Stimulated activated effector memory CD8-positive, alpha-beta T cell treated with anti-CD3 and anti-CD28 coated beads, Interleukin-12 subunit alpha, Interleukin-12 subunit beta, amount 100 ng/mL, for 72 hours (primary cell): ENCODE measurements at regions not wholly inside any gene's neighbourhood (a gene's known extent, or its start where the extent isn't known, plus 50 kb on each side); places are given as distances from the start of the nearest gene placed in this dataset.
"Not testable (repeated sequence)": the region's sequence is repeated elsewhere in the genome, so short reads cannot be mapped to it uniquely, and the experiment has no call there.

ENCODE experiments used
- ATAC-seq: fragments of 150-1000 bp; cut with Tn5 transposase; 2 replicates; pipeline ENCODE4 v1.10.0; 2021
- DNase-seq, 2 donors: peaks; one replicate each; pipeline ENCODE4 v3.0.0; 2021 to 2022; ENCODE audit warnings: low spot score in 2 of 2
- H3K27ac Mint-ChIP-seq: one replicate; pipeline ENCODE4 v1.8.0; 2022; ENCODE audit warnings: mild to moderate bottlenecking, mixed read lengths
- H3K36me3 Mint-ChIP-seq: one replicate; pipeline ENCODE4 v1.8.0; 2022; ENCODE audit warnings: mild to moderate bottlenecking, mixed read lengths
- H3K4me1 Mint-ChIP-seq: one replicate; pipeline ENCODE4 v1.8.0; 2022; ENCODE audit warnings: mixed read lengths
- H3K4me3 Mint-ChIP-seq: one replicate; pipeline ENCODE4 v1.8.0; 2022; ENCODE audit warnings: mild to moderate bottlenecking, mixed read lengths
- H3K9me3 Mint-ChIP-seq: one replicate; pipeline ENCODE4 v1.8.0; 2022; ENCODE audit warnings: mixed read lengths

GRCh38 chr5:126056851-126057622 lies 366.2 kb upstream of the GRAMD2B start:
- DNase-seq (no peak), ATAC-seq (no peak)
- Mint-ChIP-seq H3K9me3 (no peaks in the 10 kb centered on the region), H3K27ac (no peak overlapping the region), H3K4me3 (no peak overlapping the region), H3K4me1 (no peaks in the 10 kb centered on the region), H3K36me3 (no peaks in the 10 kb centered on the region)

DNA sequence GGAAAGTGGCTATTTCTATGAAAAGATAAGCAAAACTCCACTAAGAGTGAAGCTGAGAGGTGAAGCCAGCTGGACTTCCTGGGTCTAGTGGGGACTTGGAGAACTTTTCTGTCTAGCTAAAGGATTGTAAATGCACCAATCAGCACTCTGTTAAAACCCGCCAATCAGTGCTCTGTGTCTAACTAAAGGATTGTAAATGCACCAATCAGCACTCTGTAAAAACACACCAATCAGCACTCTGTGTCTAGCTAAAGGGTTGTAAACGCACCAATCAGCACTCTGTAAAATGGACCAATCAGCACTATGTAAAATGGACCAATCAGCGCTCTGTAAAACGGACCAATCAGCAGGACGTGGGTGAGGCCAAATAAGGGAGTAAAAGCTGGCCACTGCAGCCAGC lies 364.8 kb upstream of the GRAMD2B start:
- H3K9me3 Mint-ChIP-seq, H3K27ac Mint-ChIP-seq, H3K4me3 Mint-ChIP-seq, ATAC-seq, H3K36me3 Mint-ChIP-seq, DNase-seq, H3K4me1 Mint-ChIP-seq: not testable (repeated sequence)

DNA sequence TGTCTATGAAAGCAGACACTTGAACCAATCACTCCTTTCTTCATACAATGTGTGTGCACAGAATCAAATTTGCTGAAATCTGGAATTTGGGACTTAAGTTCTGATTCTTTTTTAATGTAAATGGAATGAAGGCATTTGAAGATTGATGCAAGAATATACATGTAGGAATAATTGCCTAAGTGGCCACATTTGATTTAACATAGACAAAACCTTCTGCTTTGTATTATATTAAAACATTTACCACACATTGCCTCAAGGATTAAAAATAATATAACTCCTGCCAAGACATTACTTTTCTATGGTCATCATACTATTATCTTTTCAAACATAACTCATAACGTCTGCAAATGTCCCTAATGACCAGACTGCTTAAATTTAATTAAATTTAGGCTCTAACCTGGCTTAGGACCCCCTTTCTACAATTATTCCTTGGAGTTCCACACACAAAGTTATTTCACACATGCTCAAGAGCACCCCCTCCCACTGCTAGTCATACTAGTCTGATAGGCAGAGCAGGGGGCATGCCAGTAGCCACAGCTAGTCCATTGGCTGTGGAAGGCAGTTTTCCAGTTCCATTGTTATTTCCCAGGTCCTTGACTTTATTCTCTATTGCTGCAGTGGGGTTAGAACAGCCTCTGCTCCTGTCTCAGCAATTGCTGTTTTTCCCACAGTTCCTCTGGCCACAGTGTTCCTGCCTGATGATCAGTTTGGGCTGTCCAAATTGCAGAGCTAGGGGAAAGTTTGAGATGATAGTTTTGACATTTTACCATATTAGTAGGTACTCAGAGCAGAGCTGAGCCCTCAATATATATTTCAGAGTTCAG lies 360.6 kb upstream of the GRAMD2B start:
- peaks cover 6% of the 10 kb centered on the region for H3K9me3 Mint-ChIP-seq
- no peak overlapping the region for H3K4me3 Mint-ChIP-seq
- no peaks in the 10 kb centered on the region for H3K4me1 Mint-ChIP-seq
- no peak for DNase-seq
- ATAC-seq = no peak
- no peaks in the 10 kb centered on the region for H3K36me3 Mint-ChIP-seq
- H3K27ac Mint-ChIP-seq = no peak overlapping the region

GRCh38 chr5:126065061-126065460 lies 358.1 kb upstream of the GRAMD2B start:
- ATAC-seq = no peak
- Mint-ChIP-seq H3K4me3 (no peak overlapping the region), H3K9me3 (peaks cover 9% of the 10 kb centered on the region), H3K36me3 (no peaks in the 10 kb centered on the region), H3K27ac (no peak overlapping the region), H3K4me1 (no peaks in the 10 kb centered on the region)
- DNase-seq = no peak

- Mint-ChIP-seq H3K4me1 (no peaks in the 10 kb centered on the region), H3K27ac (no peak overlapping the region), H3K4me3 (no peak overlapping the region), H3K9me3 (peaks cover 12% of the 10 kb centered on the region), H3K36me3 (no peaks in the 10 kb centered on the region)
- DNase-seq (no peak), ATAC-seq (no peak)
Observed at GRCh38 chr5:126066836-126067235, 356.4 kb upstream of the GRAMD2B start.

- Mint-ChIP-seq H3K4me3 (no peak overlapping the region), H3K36me3 (no peaks in the 10 kb centered on the region), H3K4me1 (no peaks in the 10 kb centered on the region), H3K9me3 (peaks cover 13% of the 10 kb centered on the region), H3K27ac (no peak overlapping the region)
- DNase-seq = no peak
- ATAC-seq = no peak
Observed at GRCh38 chr5:126067404-126067803, 355.8 kb upstream of the GRAMD2B start.

DNA sequence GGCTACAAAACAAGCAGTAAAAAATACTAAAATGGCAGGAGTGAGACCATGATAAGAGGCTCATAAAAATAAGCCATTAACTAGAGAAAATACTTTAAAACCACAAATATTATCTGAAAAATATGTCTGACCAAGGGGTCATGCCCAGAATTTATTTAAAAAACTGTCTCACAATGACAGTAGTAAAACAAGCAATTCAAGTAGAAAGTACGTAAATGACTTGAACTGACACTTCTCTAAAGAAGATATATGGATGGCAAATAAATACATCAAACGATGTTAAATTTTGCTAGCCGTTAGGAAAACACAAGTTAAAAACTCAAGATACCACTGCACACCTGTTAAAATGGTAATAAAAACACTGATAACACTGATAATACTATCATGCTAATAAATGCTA lies 353.9 kb upstream of the GRAMD2B start:
- Mint-ChIP-seq H3K27ac (no peak overlapping the region), H3K4me1 (no peaks in the 10 kb centered on the region), H3K9me3 (peaks cover 14% of the 10 kb centered on the region), H3K4me3 (no peak overlapping the region), H3K36me3 (no peaks in the 10 kb centered on the region)
- no peak for DNase-seq
- ATAC-seq = no peak

- DNase-seq (no peak), ATAC-seq (no peak)
- Mint-ChIP-seq H3K27ac (no peak overlapping the region), H3K36me3 (no peaks in the 10 kb centered on the region), H3K9me3 (peaks cover 18% of the 10 kb centered on the region), H3K4me1 (no peaks in the 10 kb centered on the region), H3K4me3 (no peak overlapping the region)
Observed at GRCh38 chr5:126070481-126070880, 352.7 kb upstream of the GRAMD2B start.

GRCh38 chr5:126074538-126074937 lies 348.7 kb upstream of the GRAMD2B start:
- Mint-ChIP-seq H3K36me3 (no peaks in the 10 kb centered on the region), H3K27ac (no peak overlapping the region), H3K4me3 (no peak overlapping the region), H3K9me3 (peaks cover 18% of the 10 kb centered on the region), H3K4me1 (no peaks in the 10 kb centered on the region)
- DNase-seq (no peak), ATAC-seq (no peak)

- no peaks in the 10 kb centered on the region for H3K4me1 Mint-ChIP-seq
- H3K4me3 Mint-ChIP-seq = no peak overlapping the region
- ATAC-seq = no peak
- H3K27ac Mint-ChIP-seq = no peak overlapping the region
- no peaks in the 10 kb centered on the region for H3K36me3 Mint-ChIP-seq
- DNase-seq = no peak
- H3K9me3 Mint-ChIP-seq = peaks cover 27% of the 10 kb centered on the region
Observed at GRCh38 chr5:126079266-126079665, 343.9 kb upstream of the GRAMD2B start.

DNA sequence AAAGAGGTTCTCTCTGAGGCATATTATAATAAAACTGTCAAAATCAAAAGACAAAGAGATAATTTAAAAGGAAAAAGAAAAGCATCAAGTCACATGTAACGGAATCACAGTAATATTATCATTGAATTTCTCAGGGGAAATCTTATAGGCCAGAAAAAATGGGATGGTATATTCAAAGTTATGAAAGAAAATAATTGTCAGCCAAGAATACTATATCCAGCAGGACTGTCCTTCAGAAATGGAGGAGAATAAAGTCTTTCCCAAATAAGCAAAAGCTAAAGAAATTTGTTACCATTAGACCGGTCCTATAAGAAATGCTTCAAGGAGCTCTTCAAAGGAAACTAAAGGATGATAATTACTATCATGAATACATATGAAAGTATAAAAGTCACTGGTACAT lies 342.0 kb upstream of the GRAMD2B start:
- Mint-ChIP-seq H3K4me3 (no peak overlapping the region), H3K9me3 (peaks cover 24% of the 10 kb centered on the region), H3K27ac (no peak overlapping the region), H3K36me3 (no peaks in the 10 kb centered on the region), H3K4me1 (no peaks in the 10 kb centered on the region)
- DNase-seq (no peak), ATAC-seq (no peak)

DNA sequence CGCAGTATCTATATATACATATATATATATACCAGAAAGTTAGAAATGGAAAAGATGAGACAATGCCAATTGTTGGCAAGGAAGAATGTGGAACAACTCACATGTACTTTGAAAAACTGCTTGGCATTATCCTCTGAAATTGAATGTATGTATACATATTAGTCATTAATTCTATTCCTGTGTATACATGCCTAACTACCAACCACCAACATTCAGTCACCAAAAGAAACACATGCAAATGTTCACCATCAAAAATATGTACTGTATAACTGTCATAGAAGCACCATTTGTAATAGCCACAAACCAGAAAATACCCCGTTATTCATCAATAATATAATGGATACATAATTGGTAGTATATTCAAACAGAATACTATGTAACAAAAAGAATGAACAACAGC lies 330.2 kb upstream of the GRAMD2B start:
- Mint-ChIP-seq H3K4me1 (no peaks in the 10 kb centered on the region), H3K9me3 (peaks cover 10% of the 10 kb centered on the region), H3K4me3 (no peak overlapping the region), H3K36me3 (no peaks in the 10 kb centered on the region), H3K27ac (no peak overlapping the region)
- DNase-seq (no peak), ATAC-seq (no peak)

DNA sequence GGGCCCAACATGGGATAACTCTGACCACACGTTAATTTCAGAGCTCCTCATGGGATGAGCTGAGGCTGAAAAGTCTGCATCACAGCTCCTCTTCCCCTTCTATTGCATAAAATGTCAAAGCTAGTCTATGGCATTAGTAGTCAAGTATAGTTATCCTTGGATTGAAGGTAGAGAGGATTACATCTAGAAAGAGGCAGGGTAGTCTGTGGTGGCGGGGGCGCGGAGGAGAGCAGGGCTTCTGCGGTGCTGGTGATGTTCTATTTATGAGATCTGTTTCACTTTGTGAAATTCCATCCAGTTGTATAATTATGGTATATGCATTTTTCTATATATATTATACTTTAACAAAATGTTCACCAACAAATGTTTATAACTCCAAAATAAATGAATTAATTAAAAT lies 329.5 kb upstream of the GRAMD2B start:
- no peak for DNase-seq
- Mint-ChIP-seq H3K36me3 (no peaks in the 10 kb centered on the region), H3K9me3 (peaks cover 8% of the 10 kb centered on the region), H3K4me1 (no peaks in the 10 kb centered on the region), H3K27ac (no peak overlapping the region), H3K4me3 (no peak overlapping the region)
- no peak for ATAC-seq

DNA sequence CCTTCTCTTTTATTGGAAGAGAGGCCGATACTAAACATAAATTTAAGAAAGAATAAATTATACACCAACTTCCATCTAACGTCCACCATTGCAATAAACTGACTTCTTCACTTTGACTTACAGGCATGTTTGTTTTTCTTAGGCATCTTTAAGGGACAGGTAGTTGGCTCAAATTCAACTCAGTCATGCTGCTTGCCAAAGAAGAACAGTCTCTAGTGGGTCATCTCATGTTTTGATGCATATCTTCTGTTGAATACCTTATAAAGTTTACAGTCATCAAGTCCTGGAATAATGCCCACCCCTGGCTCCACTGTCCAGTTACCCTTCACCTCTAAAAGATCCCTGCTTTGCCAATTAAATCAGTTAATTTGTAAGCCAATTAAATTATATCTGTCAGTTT lies 328.2 kb upstream of the GRAMD2B start:
- Mint-ChIP-seq H3K4me1 (no peaks in the 10 kb centered on the region), H3K36me3 (no peaks in the 10 kb centered on the region), H3K4me3 (no peak overlapping the region)

DNA sequence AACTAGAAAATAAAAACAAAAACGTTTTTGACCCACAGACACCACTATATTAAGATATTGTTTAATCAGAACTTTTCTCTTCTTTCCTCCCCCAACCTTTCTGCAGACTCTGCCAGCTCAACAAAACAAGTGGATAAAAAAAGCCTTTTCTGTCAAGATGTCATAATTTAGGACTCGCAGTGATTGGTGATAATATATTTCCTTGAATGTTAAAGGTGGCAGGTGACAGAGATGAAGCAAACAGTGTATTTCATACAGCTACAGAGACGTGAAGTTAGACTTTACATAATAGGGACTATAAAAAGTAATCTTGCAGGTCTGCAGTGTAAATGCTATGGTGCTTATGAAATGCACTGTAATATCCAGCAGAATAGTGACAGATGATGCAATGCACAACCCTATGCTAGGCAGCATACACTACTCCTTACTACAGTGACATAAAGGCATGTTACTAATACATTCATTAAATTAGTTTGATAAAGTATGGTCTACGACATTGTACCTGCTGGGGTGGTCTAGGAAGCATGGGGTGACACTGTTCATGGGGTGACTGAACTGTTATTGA lies 326.7 kb upstream of the GRAMD2B start:
- Mint-ChIP-seq H3K4me3 (no peak overlapping the region), H3K4me1 (no peaks in the 10 kb centered on the region), H3K27ac (no peak overlapping the region), H3K36me3 (no peaks in the 10 kb centered on the region), H3K9me3 (peaks cover 6% of the 10 kb centered on the region)
- DNase-seq (no peak), ATAC-seq (no peak)

More for the DNA sequence above, 328.2 kb upstream of the GRAMD2B start:
- Mint-ChIP-seq H3K27ac (no peak overlapping the region), H3K9me3 (peaks cover 5% of the 10 kb centered on the region)
- no peak for DNase-seq
- no peak for ATAC-seq

DNA sequence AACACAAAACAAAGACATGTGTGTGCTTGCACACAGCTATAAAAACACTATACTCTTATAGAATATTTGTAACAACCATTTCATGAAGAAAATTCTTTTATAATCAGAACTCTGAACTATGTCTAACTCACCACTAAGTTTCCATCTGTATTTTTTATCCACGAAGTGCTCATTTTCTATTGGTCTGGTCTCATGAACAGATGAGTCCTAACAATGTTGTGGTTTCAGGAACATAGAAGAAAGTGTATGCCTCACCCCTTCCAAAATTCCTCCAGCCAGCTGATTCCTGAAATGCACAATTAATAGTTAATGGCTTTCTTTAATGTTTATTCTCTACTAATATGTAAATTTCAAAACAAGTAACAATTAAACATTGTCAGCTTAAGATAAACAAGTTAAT lies 325.3 kb upstream of the GRAMD2B start:
- H3K9me3 Mint-ChIP-seq = peaks cover 6% of the 10 kb centered on the region
- H3K36me3 Mint-ChIP-seq = no peaks in the 10 kb centered on the region
- H3K4me3 Mint-ChIP-seq = no peak overlapping the region
- no peaks in the 10 kb centered on the region for H3K4me1 Mint-ChIP-seq
- H3K27ac Mint-ChIP-seq = no peak overlapping the region
- DNase-seq (no peak), ATAC-seq (no peak)
